OCI-LY7 (cell line): ENCODE measurements at regions not wholly inside any gene's neighbourhood (a gene's known extent, or its start where the extent isn't known, plus 50 kb on each side); places are given as distances from the start of the nearest gene placed in this dataset.

Experiments
- BruUV-seq: library from RNA; stranded (reverse); fragments of 400-500 nt; replicated peaks from 2 replicates; lab custom pipeline; 2021; lab: Mats Ljungman, UMichigan
- CTCF ChIA-PET: fragments of 300-600 bp; sonication (Branson Sonifier 250); formaldehyde crosslinking; loops from one replicate; lab custom pipeline; 2022; ENCODE audit warnings: antibody characterized with exemption; ENCODE audit not compliant: unreplicated experiment; lab: Charles Lee
- POLR2A ChIA-PET: fragments of 300-600 bp; sonication (Branson Sonifier 250); formaldehyde crosslinking; loops from one replicate; lab custom pipeline; 2022; ENCODE audit warnings: antibody characterized with exemption; lab: Charles Lee
- DNase-seq: peaks from one replicate; pipeline ENCODE4 v3.0.0-alpha.2; 2015; ENCODE audit warnings: low spot score
- H2AFZ ChIP-seq: fragments of 200-600 bp; sonication (generic), shearing (Covaris generic); 2 replicates; pipeline ENCODE4 v1.6.1; 2014; ENCODE audit warnings: mild to moderate bottlenecking, antibody characterized with exemption, low read length, moderate library complexity
- H3K27ac ChIP-seq: fragments of 200-600 bp; sonication (generic); 2 replicates; pipeline ENCODE4 v1.5.1; 2014; ENCODE audit warnings: mixed run types, low read depth, mild to moderate bottlenecking, moderate library complexity, low read length, inconsistent platforms; ENCODE audit not compliant: poor library complexity, severe bottlenecking
- H3K36me3 ChIP-seq: fragments of 200-600 bp; sonication (generic); 2 replicates; pipeline ENCODE4 v1.6.1; 2014; ENCODE audit warnings: mild to moderate bottlenecking, antibody characterized with exemption, low read length, moderate library complexity, mixed read lengths; ENCODE audit not compliant: insufficient read depth
- H3K4me1 ChIP-seq: fragments of 200-600 bp; sonication (generic); 2 replicates; pipeline ENCODE4 v1.5.1; 2014; ENCODE audit warnings: mild to moderate bottlenecking, low read length; ENCODE audit not compliant: insufficient read depth, poor library complexity, severe bottlenecking
- H3K4me2 ChIP-seq: fragments of 200-600 bp; sonication (generic); 2 replicates; pipeline ENCODE4 v1.6.1; 2014; ENCODE audit warnings: mild to moderate bottlenecking, low read length
- H3K4me3 ChIP-seq: fragments of 200-600 bp; sonication (generic); 2 replicates; pipeline ENCODE4 v1.5.1; 2014; ENCODE audit warnings: mild to moderate bottlenecking, low read depth, low read length; ENCODE audit not compliant: poor library complexity, severe bottlenecking
- H3K79me2 ChIP-seq: fragments of 200-600 bp; sonication (generic); 2 replicates; pipeline ENCODE4 v1.6.1; 2016; ENCODE audit warnings: low read depth, mild to moderate bottlenecking, low read length, moderate library complexity, mixed read lengths; ENCODE audit not compliant: insufficient read depth
- H3K9me2 ChIP-seq: fragments of 200-600 bp; sonication (generic); 2 replicates; pipeline ENCODE4 v1.6.1; 2016; ENCODE audit warnings: mild to moderate bottlenecking, low read length, mixed read lengths; ENCODE audit not compliant: insufficient read depth
- H3K9me3 ChIP-seq: fragments of 200-600 bp; sonication (generic); 2 replicates; pipeline ENCODE4 v1.6.1; 2014; ENCODE audit warnings: mild to moderate bottlenecking, mixed run types, low read length, mixed read lengths
- H4K20me1 ChIP-seq: fragments of 200-600 bp; sonication (generic); 2 replicates; pipeline ENCODE4 v1.6.1; 2014; ENCODE audit warnings: mild to moderate bottlenecking, antibody characterized with exemption, low read length, moderate library complexity, mixed read lengths; ENCODE audit not compliant: insufficient read depth
- EZH2phosphoT487 ChIP-seq: fragments of 200-600 bp; sonication (generic); IDR thresholded peaks from 2 replicates; pipeline ENCODE4 v1.6.1; 2018; ENCODE audit warnings: low read depth, borderline replicate concordance, mild to moderate bottlenecking, mixed run types, antibody characterized with exemption, low read length, moderate library complexity, mixed read lengths
- intact Hi-C: fragments of 100-400 bp; cut with micrococcal nuclease; formaldehyde crosslinking; loops from one replicate; pipeline ENCODE4 v1.10.0; 2022; ENCODE audit not compliant: unreplicated experiment
- TF ChIP-seq, protein P1 (sequence below): fragments of 200-600 bp; sonication (generic); conservative IDR thresholded peaks from 2 replicates; pipeline ENCODE4 v1.5.1; 2014; ENCODE audit warnings: mild to moderate bottlenecking, antibody characterized with exemption, low read length, moderate library complexity, mixed read lengths

DNA sequence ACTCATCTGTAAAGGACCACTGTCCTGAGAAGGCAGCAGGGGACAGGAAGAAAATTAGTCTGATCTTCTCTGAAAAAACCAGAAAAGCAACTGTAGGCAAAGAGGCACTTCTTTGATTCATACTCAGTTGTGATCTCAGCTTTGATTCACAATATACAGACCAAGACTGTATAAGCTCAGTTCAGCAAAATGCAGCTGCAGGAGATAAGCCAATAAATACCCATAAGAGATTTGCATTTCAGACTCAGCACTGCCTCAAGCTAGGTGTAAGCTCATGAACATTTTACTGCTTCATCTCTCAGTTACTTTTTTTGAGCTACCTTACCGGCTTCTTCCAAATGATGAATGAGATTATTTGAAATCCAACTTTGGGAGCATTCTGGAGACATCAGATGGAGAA lies 64.2 kb upstream of the LYZL1 start:
- Histone ChIP-seq H3K36me3 (no peaks in the 10 kb centered on the region), H2AFZ (no peak overlapping the region), H3K4me2 (no peak overlapping the region), H3K9me2 (no peaks in the 10 kb centered on the region), H3K4me3 (no peak overlapping the region), H3K27ac (no peak overlapping the region), H3K4me1 (no peaks in the 10 kb centered on the region), H3K9me3 (no peaks in the 10 kb centered on the region), H4K20me1 (no peaks in the 10 kb centered on the region), H3K79me2 (no peaks in the 10 kb centered on the region)
- intact Hi-C loops = no loop called here
- ChIA-PET POLR2A (no interaction called here), CTCF (no interaction called here)
- no peak for DNase-seq
- TF ChIP-seq, protein P1, sequence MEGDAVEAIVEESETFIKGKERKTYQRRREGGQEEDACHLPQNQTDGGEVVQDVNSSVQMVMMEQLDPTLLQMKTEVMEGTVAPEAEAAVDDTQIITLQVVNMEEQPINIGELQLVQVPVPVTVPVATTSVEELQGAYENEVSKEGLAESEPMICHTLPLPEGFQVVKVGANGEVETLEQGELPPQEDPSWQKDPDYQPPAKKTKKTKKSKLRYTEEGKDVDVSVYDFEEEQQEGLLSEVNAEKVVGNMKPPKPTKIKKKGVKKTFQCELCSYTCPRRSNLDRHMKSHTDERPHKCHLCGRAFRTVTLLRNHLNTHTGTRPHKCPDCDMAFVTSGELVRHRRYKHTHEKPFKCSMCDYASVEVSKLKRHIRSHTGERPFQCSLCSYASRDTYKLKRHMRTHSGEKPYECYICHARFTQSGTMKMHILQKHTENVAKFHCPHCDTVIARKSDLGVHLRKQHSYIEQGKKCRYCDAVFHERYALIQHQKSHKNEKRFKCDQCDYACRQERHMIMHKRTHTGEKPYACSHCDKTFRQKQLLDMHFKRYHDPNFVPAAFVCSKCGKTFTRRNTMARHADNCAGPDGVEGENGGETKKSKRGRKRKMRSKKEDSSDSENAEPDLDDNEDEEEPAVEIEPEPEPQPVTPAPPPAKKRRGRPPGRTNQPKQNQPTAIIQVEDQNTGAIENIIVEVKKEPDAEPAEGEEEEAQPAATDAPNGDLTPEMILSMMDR = no peak
- TF ChIP-seq EZH2phosphoT487 = no peak
- BruUV-seq = no TSS peak

DNA sequence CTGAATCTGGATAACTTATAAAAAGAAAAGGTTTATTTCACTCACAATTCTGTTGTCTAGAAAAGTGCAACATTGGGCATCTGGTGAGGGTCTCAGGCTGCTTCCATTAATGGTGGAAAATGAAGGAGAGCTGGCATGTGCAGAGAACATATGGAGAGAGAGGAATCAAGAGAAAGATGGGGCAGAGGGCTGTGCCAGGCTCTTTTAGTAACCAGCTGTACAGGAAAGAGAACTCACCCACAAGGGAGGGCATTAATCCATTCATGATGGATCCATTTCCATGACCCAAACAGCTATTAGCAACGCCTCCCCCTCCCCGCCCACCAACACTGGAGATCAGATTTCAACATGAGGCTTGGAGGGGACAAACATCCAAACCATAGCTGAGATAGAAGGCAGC lies 61.7 kb upstream of the LYZL1 start:
- CTCF ChIA-PET = no interaction called here
- no peaks in the 10 kb centered on the region for H3K9me3 ChIP-seq
- no TSS peak for BruUV-seq

DNA sequence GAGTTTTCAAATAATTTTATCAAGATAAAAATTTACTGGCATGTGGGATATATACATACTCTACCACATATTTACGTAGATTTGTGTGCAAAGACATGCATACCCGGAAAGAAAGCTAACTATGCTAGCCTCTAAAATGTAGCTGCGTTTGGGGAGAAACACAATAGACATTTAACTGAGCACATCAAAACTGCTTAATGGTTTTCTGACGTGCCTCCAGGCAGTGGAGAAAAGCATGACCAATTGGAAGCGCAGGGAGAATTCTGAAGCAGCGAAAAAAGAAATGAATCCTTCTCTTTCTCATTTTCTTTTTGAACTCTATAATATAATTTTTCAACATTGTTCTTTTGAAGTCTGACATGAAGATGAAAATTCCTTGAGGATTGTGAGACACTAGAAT lies 60.3 kb upstream of the LYZL1 start:
- Histone ChIP-seq H2AFZ (no peak overlapping the region), H4K20me1 (no peaks in the 10 kb centered on the region), H3K9me2 (no peaks in the 10 kb centered on the region), H3K79me2 (no peaks in the 10 kb centered on the region), H3K36me3 (no peaks in the 10 kb centered on the region), H3K4me3 (no peak overlapping the region), H3K4me2 (no peak overlapping the region), H3K9me3 (no peaks in the 10 kb centered on the region), H3K27ac (no peak overlapping the region), H3K4me1 (no peaks in the 10 kb centered on the region)
- BruUV-seq = no TSS peak
- POLR2A ChIA-PET = interaction anchor here (1.0 kb wide), 1 partner anchor 24 kb away, joined by 4 read pairs; no protein-coding TSS in a partner anchor
- no peak for DNase-seq
- CTCF ChIA-PET = no interaction called here
- intact Hi-C loops = no loop called here
- no peak for TF ChIP-seq EZH2phosphoT487
- TF ChIP-seq, protein P1 = no peak

More for the DNA sequence above, 61.7 kb upstream of the LYZL1 start:
- Histone ChIP-seq H3K4me1 (no peaks in the 10 kb centered on the region), H2AFZ (no peak overlapping the region), H3K79me2 (no peaks in the 10 kb centered on the region), H3K27ac (no peak overlapping the region), H3K9me2 (no peaks in the 10 kb centered on the region), H3K36me3 (no peaks in the 10 kb centered on the region), H3K4me3 (no peak overlapping the region), H3K4me2 (no peak overlapping the region), H4K20me1 (no peaks in the 10 kb centered on the region)
- no peak for DNase-seq
- no peak for TF ChIP-seq EZH2phosphoT487
- TF ChIP-seq, protein P1 = no peak
- intact Hi-C loops = no loop called here
- POLR2A ChIA-PET = interaction anchor here (0.6 kb wide), 1 partner anchor 545 kb away, joined by 3 read pairs; no protein-coding TSS in a partner anchor
